Stimulated activated CD4-positive, alpha-beta T cell treated with anti-CD3 and anti-CD28 coated beads, Interleukin-2, amount 100 ng/mL, for 24 hours (primary cell): ENCODE measurements at regions not wholly inside any gene's neighbourhood (a gene's known extent, or its start where the extent isn't known, plus 50 kb on each side); places are given as distances from the start of the nearest gene placed in this dataset.

ENCODE experiments used
- DNase-seq, 2 donors: peaks; one replicate each; pipeline ENCODE4 v3.0.0-alpha.2; 2020

- no peak for DNase-seq
Measured at GRCh38 chr21:35681946-35682345, 378.4 kb downstream of the SETD4 start.

DNA sequence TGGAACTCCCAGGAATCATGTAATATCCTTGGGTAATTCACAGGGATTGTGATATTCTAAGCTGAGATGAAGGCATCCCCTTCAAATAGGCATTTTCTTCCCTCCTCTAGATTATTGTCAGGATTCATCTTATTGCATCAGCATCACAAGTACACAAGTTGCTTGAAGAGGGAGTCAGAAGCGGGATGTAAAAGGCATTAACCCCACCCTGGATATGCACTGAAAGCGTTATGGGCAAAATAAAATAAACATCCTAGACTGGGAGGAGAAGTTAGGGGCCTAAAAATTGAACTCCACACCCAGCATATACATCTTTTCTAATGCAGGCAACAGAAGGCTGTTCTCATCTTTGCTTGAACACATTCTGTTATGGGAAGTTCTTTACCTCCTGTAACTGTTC lies 381.2 kb downstream of the SETD4 start:
- DNase-seq: no peak

- no peak for DNase-seq
Measured at GRCh38 chr21:35678393-35678792, 381.9 kb downstream of the SETD4 start.

- DNase-seq: no peak
Measured at GRCh38 chr21:35677298-35677841, 383.0 kb downstream of the SETD4 start.

GRCh38 chr21:35674895-35675470 lies 385.3 kb downstream of the SETD4 start:
- DNase-seq: no peak

DNA sequence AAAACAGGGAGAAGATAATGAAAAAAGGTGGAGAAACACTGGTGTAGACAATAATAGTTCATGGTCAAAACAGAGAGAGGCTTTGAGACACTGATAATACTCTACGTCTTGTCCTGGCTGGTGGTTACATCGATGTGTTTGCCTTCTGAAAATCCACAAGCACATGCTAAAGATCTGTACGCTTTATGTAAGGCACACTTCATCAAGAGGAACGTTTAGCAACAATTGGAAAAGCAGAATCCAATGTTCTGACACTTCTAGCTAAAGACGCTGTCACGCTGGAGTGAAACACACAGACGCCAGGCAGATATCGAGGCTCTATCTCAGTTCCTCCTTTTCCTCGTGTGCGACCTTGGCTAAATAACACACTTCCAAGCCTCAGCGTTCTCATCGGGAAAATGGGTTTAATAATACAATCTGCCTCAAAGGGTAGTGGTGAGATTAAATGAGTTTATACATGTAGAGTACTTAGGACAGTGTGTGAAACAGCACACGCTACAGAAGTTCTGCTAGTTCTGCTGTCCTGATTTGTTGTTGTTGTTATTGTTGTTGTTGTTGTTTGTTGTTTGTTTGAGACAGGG lies 386.1 kb downstream of the SETD4 start:
- DNase-seq: no peak

GRCh38 chr21:35672313-35672712 lies 388.0 kb downstream of the SETD4 start:
- DNase-seq: no peak

- DNase-seq: no peak
Measured at GRCh38 chr21:35664683-35665082, 395.6 kb downstream of the SETD4 start.

- DNase-seq: no peak
Measured at GRCh38 chr21:35663856-35664606, 396.3 kb downstream of the SETD4 start.

GRCh38 chr21:35658242-35658641 lies 402.1 kb downstream of the SETD4 start:
- DNase-seq: no peak

GRCh38 chr21:35652872-35653271 lies 407.5 kb downstream of the SETD4 start:
- no peak for DNase-seq

DNA sequence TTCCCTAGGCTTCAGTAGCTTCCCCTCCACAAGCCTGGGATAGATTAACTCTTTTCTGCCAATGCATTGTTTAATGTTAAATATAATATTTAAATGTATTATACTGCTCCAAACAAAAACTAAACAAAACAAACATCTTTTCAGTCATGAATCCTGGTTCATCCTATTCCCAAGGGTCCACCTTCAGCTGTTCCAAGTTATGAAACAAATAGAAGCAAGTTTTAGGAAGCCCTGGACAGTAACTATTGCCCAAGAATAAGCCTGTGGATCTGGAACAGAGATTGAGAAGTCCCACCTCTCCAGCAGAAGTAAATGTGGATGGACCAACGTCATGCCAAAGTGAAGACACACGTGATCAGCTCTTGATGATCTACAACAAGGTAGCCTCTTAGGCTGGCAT lies 408.1 kb downstream of the SETD4 start:
- no peak for DNase-seq

DNA sequence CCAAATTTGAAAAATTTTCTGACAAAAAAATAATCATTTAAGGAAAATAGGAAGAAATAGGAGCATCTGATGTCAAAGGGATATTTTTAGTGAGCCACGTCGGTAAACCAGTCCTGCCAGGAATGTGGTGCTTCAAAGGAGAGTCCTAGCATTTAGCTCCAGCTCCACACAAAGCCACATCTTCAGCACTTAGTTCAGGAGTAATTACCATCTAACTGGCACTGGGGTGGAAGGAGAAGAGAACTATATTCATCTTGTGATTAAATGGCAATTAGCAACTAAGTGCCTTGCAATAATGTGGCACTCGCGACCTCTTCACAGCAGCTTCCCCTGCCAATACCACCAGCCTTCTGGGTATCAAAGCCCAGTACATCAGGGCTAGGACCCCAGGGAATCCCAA lies 409.1 kb downstream of the SETD4 start:
- DNase-seq: no peak

DNA sequence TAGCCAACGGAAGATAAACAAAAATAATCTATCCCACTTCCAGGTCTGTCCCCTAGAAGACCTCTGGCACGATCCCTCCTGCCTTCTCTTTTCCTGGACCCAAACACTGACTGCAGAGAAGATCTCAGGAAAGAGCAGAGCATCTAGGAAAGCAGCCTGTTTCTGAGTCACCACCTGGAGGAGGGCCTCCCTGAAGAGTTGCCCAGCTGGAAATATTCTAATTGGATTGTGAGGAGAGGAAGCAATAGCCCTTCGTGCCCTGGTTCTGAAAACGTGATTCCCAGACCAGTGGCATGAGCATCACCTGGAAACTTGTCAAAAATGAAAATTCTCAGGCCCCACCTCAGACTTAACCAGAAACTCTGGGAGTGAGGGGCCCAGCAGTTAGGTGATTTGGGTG lies 411.1 kb downstream of the SETD4 start:
- DNase-seq: no peak

- no peak for DNase-seq
Measured at GRCh38 chr21:35648512-35648911, 411.8 kb downstream of the SETD4 start.

DNA sequence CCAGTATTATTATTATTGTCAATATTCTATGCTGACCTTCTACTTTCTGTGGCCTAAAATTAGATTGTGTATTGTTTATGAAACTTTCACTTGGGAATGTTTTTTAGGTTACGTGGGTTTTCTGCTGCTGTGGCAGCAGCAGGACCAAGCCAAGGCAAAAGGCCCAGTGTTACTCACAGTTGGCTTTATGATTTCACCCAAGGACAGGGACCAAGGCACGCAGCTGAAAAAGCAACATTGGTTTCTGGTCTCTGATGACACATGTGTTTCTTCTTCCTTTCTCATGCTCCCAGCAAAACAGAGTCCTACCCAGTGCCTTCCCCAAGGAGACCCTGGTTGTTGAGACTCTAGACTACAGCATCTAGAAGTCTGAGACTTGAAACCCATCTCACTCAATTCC lies 413.7 kb downstream of the SETD4 start:
- no peak for DNase-seq

DNA sequence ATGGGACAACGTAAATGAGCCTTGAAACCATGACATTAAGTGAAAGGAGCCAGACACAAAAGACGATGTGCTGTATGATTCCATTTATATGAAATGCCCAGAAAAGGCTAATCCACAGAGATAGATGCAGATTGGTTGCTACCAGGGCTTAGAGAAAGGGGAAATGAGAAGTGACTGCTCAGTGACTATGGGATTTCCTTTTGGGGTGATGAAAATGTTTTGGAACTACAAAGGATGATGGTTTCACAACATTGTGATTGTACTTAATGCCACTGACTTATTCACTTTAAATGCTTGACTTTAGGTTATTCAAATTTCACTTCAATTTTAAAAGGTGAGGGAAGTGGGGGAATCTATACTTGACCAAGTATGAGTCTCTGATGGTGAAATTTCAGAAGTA lies 414.3 kb downstream of the SETD4 start:
- DNase-seq: no peak

- DNase-seq: no peak
Measured at GRCh38 chr21:35644523-35644922, 415.8 kb downstream of the SETD4 start.

- DNase-seq: no peak
Measured at GRCh38 chr21:35643176-35643575, 417.1 kb downstream of the SETD4 start.

DNA sequence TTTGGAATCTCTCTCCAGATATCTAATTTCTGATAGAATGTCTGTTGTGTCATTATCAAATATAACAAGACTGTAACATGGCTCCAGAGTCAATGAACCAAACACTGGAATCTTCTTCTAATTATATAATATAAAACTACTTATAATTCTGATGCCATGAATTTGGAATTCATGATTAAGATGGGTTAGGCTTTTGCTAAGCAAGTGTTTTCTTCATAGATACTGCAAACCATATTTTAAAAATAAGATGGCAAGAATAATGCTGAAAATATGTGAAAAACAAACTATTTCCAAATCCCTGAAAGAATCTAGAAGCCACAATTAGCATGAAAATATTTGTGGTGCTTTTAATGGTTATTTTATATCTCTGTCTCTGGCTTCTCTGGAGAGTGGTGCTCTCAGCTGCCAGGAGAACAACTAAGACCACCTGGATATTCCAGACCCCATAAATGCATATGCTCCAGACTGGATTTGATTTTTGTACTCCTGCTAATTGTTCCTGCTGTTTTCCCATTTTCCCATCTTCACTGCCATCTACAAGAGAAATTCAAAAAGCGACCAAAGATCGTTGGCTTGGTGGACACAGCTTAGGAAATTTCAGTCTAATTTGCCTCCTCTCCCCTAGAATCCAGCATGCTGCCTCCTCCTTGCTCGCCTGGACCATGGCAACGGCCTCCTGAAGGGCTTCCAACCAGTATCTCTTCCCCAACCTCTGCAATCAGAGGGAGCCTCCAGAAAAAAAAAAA lies 418.9 kb downstream of the SETD4 start:
- no peak for DNase-seq

DNA sequence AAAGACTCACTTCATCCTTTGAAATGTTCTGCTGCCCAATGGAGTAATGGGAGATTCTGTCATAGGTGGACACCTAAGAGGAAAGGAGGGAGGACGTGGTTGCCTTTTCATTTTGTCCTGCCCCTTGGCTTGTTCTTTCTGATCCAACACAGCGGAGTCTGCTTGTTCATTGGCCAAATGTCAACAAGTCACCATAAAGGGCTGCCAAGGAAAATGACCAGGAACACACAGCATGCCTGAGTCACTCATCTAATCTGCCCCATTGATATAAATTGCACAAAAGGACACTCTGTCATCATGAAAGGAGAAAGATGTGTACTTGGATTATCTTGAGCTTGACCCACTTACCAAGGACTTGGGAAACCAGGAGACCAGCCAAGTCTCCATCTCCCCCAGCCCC lies 422.9 kb downstream of the SETD4 start:
- no peak for DNase-seq

- no peak for DNase-seq
Measured at GRCh38 chr21:35635994-35636393, 424.3 kb downstream of the SETD4 start.

DNA sequence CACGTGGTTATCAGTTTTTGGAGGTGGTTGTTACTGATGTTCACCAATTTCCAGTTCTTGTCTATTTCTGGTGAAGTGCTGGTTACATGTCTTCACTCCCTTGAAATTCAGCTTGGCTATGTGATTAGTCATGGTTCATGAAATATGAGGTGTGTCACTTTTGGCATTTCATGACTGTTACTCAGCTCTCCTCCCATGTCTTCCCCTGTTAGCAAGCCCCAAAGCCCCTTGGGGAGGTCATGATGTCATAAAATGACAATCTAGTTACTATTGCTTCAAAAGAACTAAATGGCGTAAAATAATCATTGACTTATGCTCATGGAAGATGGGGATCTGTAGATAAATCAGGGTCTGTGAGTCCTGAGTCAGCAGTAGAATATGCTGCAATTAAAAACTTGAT lies 425.1 kb downstream of the SETD4 start:
- no peak for DNase-seq

- no peak for DNase-seq
Measured at GRCh38 chr21:35633501-35633900, 426.8 kb downstream of the SETD4 start.
